Eye (tissue), 1 donor: ENCODE measurements at regions not wholly inside any gene's neighbourhood (a gene's known extent, or its start where the extent isn't known, plus 50 kb on each side); places are given as distances from the start of the nearest gene placed in this dataset.
"Not testable (repeated sequence)": the region's sequence is repeated elsewhere in the genome, so short reads cannot be mapped to it uniquely, and the experiment has no call there.

Source experiments
- DNase-seq: peaks from one replicate; pipeline ENCODE4 v3.0.0-alpha.2; 2015

DNA sequence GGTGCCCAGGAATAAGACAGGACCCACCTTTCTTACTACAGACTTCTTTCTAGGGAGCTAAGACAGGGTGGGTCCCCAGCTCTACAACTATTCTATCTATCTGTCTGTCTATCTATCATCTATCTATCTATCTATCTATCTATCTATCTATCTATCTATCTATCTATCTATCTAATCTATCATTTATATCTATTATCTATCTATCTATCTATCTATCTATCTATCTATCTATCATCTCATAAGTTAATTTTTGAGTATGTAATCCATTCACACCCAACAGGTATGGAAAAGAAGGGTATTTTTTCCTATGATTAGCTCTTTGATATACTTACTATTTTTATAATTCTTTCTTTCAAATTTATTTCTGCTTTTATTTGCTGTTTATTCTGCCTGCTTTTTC is 55.9 kb downstream of the BAMBI start:
- DNase-seq, result no peak

DNA sequence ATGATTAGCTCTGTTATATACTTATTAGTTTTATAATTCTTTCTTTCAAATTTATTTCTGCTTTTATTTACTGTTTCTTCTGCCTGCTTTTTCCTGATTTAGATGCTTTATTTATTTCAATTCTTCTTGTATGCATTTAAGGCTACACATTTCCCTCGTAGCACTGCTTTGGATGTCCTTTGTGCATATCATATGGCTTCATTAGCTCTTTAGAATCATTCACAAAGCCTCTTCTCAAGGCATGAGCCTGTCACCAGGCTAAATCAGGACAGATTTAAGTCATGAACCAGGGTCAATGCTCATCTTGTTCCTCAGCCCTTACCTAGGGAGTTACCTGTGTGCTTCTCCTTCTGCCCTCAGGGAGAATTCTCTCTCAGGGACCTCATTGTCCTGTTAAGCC is 56.3 kb downstream of the BAMBI start:
- no peak for DNase-seq

DNA sequence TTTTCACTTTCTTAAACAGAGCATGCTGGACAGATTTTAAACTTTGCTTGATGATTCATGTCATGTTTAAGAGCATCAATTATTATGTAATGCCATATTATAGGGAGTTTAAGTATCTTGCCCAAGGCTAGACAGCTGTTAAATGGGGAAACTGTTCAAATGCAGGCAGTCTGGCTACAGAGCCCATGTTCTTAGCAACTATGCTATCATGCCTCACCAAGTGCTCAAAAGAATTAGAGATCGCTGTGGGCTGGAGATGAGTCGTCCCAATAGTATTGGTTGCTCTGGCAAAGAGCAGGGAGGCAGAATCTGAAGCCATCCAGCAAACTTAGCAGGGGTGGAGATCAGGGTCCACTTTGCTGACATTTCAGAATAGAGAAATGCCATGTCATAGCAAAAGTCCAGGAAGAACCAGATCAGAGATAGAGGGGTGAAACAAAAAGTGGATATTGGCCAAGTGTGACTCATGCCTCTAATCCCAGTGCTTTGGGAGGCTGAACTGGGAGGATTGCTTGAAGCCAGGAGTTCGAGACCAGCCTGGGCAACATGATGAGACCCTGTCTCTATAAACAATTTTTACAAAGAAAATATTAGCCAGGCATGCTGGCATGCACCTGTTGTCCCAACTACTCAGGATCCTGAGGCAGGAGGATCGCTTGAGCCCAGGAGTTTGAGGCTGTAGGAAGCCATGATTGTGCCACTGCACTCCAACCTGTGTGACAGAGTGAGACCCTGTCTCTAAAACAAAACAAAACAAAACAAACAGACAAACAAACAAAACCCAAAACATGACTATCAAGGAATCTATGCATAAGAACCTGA is 57.8 kb downstream of the BAMBI start:
- no peak for DNase-seq

DNA sequence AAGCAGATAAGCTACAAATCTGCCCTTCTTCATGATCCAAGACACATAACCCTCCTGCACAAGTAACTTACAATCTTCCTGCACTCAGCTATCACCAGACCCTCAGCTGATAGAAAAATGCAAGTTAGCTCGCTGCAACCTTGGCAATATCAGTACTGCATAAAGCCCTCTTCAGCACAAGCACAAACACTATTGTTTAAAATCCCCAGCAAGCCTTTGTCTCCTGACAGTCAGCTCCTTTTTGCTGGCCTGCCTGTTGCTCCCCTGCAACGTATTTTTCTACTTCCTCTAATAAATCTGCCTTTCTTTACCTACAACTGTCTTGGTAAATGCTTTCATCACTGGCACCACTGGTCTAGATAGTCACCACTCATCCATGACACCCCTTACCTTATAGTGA is 59.8 kb downstream of the BAMBI start:
- DNase-seq, result no peak

DNA sequence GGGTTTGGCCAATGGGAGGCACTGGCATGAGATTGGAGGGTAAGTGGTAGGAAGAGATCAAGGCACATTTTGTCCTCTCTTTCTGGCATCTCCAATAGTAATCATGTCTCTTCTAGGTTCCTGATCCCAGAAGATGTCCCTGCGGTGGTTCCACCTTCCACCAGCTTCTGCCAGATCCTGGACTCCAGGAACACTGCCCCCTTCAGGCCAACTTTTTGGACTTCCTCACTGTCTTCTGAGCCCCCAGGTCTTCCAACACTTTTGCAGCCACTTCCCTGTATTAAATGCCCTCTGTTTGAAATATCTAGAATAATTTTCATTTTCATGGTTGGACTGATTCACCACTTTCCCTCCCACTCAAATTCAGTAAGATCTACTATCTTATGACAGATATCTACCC is 60.9 kb downstream of the BAMBI start:
- no peak for DNase-seq

DNA sequence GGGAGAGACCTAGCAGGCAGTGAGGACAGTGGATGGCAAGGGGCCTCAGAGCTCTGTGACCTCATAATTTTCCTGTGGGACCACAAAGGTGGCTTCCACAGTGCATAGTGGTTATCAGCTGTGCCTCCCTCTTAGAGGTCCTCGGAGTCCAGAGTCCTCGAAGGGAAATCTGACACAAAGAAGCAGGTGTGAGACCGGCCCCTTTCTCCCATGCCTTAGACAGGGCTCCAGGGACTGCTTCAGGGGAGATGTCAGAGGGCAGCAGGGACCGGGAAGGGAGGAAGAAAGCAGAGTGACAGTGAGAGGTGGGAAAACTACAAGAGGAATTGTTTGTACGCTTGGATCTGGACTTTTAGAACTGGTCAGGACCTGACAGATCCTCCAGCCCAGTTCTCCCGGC is 66.3 kb downstream of the BAMBI start:
- no peak for DNase-seq

DNA sequence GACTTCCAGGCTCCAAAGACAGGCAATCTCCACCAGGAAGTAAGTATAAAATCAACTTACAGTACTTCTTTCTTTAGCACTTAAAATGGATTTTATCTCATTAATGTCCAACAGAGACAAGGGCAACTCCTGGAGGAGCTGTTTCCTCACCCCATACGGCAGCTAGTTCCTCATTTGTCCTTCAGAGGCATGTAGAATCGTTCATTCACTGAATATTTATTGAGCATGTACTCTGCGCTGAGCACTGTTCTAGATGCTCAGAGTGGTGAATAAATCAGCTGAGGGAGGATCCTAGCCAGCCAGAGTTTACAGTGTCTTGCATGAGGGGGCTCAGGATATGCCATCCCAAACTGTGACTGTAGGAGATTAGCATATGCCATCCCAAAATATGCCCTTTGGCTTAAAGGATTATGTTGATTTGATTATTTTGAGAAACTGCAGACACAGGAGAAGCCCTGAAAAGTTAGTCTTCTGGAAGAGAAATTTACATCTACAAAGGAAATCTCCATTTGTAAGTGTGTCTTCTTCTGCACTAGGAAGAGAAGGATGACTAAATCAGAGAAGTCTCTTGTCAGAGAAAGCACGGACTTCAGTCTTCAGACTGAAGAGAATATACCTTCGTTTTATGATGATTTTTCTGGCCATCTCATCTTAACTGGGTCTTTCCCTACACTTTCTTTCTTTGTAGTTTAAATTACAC is 66.9 kb downstream of the BAMBI start:
- DNase-seq, result no peak

DNA sequence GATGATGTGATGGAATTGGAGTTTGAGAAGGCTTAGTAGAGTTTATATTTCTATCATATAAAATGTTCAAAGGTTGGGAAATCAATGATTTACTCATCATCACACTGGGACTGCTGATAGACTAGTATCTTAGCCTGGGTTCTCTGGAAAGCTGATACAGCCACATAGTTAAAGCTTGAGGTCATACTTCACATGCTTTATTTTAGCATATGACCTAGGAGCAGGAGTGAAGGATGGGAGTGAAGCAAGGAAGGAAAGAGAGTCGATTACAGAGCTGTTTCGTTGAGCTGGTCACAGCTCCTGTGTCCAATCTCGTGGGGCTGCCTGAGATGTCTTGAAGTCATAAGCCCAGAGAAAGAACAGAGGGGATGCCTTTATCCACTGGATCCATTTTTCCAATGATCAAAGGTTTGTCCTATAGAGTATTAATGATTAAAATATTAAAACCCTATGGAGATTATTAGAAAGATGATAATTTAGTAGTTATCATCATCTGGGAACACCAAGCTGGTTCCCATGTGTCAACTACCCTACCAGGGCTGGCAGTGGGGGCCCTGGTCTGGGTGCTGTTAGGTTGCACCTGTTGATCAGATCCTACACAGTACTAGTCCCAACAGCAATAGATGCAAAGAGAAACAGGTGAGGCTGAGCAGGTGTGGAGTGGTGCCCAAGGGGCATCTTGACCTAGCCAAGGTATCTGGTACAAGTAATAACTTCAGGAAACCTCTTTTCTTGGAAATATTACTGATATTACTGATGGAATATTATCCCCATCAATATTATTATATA is 77.8 kb downstream of the BAMBI start:
- DNase-seq, result no peak

DNA sequence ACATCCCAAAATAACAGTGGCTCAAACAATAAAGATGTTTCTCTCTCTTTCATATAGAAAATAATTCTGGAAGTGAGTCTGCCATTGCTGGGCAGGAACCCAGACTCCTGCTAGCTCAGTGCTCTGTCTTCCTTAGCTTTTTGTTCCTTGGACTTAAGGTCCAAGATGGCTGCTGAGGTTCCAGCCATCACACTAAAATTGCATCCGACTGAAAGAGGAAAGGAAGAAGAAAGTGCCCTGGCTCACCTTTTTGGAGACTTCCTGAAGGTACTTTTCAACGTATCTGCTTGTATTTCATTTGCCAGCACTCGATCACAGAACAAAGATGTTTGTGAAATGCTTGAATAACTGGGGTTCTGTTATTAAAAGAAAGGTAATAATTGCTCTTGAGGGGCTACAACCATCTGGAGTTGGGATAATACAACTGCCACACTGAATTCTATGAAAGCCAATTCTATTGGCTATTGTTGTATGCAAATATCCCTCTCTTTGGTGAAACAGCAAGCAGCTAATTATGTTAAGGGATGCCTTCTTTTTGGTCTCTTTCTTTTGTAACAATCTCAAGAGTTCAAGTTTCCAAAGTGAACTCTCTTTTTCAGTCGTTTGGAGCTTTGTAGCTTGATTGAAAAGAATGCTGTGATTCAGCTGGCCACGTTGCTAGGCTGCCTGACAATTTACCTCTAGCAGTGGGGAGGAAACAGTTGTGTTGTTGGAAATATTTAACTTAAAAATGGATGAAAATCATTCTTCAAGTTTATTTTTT is 83.9 kb downstream of the BAMBI start:
- DNase-seq, result no peak

DNA sequence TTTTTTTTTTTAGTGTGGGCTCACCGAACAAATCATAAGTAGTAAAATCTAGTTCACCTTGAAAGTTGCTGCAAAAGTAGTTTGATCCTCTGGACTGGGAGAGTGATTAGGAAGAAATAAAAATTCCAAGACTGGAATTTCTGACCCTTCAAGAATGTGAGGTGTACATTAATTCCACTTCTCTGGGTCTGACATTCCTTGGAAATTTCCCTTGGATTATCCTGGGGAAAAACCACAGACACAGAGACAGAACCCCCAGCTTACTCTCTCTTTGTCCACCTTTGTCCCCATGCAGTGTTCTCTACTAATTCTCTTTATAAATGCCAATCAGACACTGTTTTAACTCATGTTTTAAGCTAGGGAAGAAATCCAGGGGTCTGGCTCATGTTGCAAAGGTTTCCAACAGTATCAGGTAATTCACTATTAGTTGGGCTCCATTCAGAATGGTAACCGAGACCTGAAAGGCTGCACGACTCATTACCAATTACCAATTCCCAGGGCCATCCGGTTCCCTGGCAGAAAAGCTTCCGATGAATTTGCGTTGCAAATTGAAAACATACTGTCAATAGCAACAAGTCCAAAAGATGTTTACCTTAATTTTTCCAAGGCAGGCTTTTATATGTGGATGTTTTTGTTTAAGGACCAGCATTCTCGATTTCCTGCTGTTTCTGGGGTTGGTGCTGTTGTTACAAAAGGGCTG is 86.3 kb downstream of the BAMBI start:
- DNase-seq, result no peak

DNA sequence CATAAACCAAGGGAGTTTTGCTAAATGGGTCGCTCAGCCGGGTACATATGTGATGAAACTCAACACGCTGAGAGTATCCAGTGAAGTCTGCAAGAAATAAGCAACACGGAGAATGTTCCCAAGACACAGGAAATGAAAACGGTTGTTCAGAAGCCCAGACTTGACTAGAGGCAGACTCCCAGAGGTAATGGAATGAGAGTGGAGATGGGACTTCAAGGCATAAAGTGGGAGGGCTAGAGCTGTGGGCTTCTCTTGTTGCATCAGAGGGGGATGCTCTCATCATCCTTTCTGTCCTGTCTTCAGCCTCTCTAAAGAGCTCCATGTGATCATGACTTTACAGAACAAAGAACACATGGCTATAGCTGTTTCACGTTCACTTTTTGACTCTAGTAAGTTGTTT is 88.3 kb downstream of the BAMBI start:
- DNase-seq, result no peak

DNA sequence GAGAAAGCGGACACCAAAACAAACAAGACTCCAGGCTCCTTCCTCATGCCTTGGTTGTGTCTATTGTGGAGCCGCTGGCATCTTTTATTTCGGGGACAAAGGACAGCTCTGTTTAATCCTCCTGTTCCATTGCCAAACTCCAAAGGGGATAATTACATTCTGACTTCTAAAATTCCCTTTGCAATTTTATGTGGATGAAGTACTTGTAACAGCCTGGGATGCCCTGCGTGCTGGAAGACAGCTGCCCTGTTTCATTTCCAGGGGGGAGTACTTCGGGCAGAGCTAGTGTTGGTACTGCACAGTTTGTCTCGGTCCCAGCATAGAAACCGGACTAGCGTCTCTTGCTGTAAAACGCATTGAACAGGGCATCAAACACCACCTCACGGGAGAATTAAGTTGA is 90.9 kb downstream of the BAMBI start:
- no peak for DNase-seq

DNA sequence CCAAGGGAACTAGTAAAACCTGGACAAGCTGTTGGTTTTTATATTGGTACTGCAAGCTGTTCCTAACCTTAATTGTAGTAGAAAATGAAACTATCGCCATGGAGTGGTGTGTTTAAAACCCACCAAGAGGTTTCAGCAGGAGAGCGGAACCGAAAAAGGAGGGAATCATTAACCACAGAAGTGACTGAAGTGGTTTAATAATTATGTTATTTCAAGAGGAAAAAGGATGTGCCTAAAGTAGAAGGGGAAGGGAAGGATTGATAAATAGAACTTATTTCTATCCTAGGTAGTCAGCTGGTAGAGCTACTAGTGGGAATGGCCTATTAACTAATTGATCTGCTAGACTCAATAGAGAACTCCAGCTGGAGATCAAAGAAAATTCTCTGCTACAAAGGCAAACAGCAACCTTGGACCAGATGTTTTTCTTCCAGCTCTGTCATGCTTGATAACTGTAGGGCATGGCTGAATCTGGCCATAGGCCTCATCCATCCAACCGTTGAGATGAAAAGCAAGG is 91.8 kb downstream of the BAMBI start:
- DNase-seq, result peak; percentile 60

DNA sequence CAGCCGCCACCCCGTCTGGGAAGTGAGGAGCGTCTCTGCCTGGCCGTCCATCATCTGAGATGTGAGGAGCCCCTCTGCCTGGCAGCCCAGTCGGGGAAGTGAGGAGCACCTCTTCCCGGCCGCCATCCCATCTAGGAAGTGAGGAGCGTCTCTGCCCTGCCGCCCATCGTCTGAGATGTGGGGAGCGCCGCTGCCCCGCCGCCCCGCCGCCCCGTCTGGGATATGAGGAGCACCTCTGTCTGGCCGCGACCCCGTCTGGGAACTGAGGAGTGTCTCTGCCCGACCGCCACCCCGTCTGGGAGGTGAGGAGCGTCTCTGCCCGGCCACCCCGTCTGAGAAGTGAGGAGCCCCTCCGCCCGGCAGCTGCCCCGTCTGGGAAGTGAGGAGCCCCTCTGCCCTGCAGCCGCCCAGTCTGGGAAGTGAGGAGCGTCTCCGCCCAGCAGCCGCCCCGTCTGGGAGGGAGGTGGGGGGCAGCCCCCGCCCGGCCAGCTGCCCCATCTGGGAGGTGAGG is 94.3 kb downstream of the BAMBI start:
- not testable (repeated sequence) for DNase-seq

DNA sequence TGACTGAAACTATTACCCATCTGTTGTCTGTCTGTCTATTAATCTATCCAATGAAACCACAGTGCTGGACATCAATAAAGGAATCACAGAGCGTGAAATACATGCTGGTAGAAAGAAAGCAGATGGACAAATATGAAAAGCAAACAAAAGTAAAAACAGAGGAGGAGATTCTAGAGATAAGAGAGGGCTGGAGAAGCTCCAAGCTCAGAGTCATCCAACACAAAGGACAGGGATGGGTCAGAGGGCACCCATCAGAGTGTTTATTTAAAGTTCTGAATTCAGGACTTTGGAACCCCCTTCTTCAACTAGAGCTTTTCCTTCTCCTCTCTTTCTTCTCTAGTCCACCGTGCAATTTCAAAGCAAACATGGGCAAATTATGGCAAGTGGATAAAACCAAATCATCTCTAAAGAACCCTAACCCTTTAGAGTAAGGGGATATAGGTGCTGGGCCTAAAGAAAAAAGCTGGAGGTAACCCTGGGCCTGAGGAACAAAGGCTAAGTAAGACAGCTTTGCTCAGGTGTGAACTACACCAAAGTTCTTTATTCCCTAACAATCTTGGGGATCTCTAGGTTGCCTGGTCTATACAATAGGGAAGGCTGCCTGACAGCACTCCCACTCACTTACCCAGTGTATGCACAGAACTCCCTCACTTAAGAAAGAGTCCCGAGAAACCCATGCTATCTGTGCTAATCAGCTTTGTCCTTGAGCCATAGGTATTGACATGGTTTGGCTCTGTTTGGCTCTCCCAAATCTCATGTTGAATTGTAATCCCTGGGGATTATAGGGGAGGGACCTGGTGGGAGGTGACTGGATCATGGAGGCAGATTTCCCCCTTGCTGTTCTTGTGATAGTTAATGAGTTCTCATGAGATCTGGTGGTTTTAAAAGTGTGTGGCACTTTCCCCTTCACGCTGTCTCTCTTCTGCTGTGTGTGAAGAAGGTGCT is 97.0 kb downstream of the BAMBI start:
- DNase-seq, result no peak

DNA sequence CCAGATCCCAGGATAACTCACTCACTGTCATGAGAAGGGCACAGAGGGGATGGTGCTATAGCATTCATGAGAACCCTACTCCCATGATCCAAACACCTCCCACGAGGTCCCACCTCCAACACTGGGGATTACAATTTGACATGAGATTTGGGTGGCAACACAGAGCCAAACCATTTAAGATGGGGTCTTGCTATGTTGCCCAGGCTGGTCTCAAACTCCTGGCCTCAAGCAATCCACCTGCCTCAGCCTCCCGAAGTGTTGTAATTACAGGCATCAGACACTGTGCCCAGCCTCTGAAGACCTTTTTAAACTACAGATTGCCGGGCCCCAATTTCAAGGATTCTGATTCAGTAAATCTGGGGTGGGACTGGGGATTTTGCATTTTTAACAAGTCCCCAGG is 98.5 kb downstream of the BAMBI start:
- DNase-seq, result no peak

DNA sequence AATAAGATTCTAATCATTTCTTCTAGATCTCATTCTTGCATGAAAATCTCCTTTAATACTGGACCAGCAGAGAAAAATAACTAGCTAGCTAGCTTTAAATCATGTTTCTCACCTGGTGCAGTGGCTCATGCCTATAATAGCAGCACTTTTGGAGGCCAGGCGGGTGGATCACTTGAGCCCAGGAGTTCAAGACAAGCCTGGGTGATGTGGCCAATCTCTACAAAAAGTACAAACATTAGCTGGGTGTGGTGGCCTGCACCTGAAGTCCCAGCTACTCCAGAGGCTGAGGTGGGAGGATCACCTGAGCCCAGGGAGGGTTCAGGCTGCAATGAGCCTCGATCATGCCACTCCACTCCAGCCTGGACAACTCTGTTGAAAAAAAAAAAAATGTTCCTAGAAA is 99.2 kb downstream of the BAMBI start:
- no peak for DNase-seq

DNA sequence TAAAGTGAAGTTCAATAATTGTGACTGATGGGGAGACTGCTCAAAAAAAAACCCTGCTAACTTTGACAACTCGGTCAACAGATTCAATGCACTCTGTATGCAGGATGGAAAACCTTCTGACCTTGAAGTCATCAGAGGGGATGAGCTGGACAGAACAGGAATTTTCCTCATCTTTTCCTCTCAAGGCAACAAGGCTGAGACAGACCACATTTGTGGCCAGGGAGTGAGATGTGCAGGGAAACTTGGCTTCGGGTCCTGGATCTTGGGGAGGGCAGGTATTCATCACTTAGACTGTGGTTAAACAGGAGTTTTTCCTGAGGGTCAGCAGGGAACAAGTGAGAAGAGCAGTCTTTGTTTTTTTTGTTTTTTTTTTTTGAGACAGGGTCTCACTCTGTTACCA is 100.6 kb downstream of the BAMBI start:
- DNase-seq, result no peak

DNA sequence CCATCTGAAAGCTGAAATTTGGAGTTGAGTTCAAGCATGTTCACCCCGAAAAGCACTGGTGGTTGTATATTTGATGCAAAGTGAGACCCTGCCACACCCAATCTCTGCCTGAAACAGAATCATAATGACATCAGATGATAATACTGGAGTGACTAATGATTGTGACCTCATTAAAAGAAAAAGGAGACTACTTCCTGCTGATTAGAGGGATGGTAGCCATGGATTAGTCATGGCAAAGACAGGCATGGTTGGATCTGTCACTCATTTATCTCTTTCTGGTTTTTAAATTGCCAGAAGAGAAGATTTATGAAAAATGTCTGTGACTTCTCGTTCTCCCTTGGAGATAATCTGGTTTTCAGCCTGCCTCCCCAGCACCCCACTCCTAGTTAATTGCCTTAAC is 101.2 kb downstream of the BAMBI start:
- DNase-seq, result no peak

DNA sequence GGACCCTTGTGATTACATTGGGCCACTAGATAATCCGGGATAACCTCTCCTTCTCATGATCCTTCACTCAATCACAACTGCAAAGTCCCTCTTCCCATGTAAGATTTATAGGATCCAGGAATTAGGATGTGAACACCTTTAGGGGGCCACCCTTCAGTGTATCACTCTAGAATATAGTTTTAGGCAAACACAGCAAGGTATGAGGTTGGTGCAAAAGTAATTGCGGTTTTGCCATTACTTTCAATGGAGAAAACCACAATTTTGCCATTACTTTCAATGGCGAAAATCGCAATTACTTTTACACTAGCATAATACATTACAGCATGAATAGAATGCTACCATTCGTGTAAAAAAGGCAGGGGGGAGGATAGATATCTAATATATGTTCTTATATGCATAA is 104.0 kb downstream of the BAMBI start:
- DNase-seq, result no peak

DNA sequence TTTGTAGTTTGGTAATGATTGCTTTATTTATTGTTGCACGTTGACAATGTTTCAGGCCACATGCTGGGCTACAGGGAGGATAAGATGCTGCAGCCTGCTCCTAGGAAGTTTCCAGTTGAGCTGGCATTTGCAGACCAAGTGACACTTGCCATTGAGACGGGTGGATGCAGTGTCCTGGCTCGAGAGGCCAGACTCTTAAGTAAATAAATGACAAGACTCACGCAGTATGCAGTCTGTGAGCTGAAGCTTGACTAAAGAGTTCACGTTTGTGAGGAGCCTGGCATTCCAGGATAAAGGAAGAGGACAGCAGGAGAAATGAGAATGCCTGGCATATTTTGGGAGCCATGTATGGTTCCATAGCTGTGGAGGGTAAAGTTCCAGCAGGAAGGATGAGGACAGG is 105.8 kb downstream of the BAMBI start:
- peak; percentile 58 for DNase-seq
